Stimulated activated naive CD8-positive, alpha-beta T cell treated with anti-CD3 and anti-CD28 coated beads, Interleukin-15, Interleukin-2, amounts not matched to agents 100 U/mL and 50 U/mL, for 24 hours (primary cell): ENCODE measurements at regions not wholly inside any gene's neighbourhood (a gene's known extent, or its start where the extent isn't known, plus 50 kb on each side); places are given as distances from the start of the nearest gene placed in this dataset.
"Not testable (repeated sequence)": the region's sequence is repeated elsewhere in the genome, so short reads cannot be mapped to it uniquely, and the experiment has no call there.

ENCODE experiments used
- ATAC-seq: fragments of 150-1000 bp; cut with Tn5 transposase; one replicate; pipeline ENCODE4 v1.10.0; 2021
- DNase-seq: peaks from one replicate; pipeline ENCODE4 v3.0.0; 2021

GRCh38 chr2:106257830-106258229 lies 63.7 kb upstream of the UXS1 start:
- DNase-seq (no peak), ATAC-seq (no peak)

- ATAC-seq (no peak), DNase-seq (no peak)
These were observed 63.0 kb upstream of the UXS1 start for GRCh38 chr2:106257135-106257534.

GRCh38 chr2:106249157-106249828 lies 55.2 kb upstream of the UXS1 start:
- not testable (repeated sequence) for ATAC-seq, DNase-seq

- ATAC-seq, DNase-seq: not testable (repeated sequence)
These were observed 54.5 kb upstream of the UXS1 start for GRCh38 chr2:106248548-106249151.
